NCI-H460 (cell line): ENCODE measurements at regions not wholly inside any gene's neighbourhood (a gene's known extent, or its start where the extent isn't known, plus 50 kb on each side); places are given as distances from the start of the nearest gene placed in this dataset.
"Not testable (repeated sequence)": the region's sequence is repeated elsewhere in the genome, so short reads cannot be mapped to it uniquely, and the experiment has no call there.

Experiments
- DNase-seq: peaks from one replicate; pipeline ENCODE4 v3.0.0-alpha.2; 2016; ENCODE audit warnings: low read depth; ENCODE audit errors: extremely low read depth

DNA sequence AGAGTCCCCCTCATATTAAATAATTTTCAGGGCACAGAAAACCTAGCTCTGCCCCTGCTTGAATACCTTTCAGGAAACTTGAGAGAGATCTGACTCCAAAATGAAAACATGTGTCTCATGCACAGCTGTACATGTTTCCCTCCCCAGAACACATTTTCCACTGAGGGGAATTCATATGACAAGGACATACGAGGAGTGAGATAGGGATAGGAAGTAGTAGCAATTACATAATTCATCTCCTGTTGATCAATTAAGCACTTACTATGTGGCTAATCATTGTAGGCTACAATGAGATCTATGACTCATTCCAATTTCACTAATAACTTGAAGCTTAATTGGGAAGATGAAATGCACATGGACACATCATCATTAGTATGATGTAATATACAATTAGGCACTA lies 302.1 kb downstream of the PCDH11X start:
- DNase-seq, result not testable (repeated sequence)

GRCh38 chrX:92090756-92091155 lies 311.6 kb downstream of the PCDH11X start:
- not testable (repeated sequence) for DNase-seq

GRCh38 chrX:92098136-92098535 lies 319.0 kb downstream of the PCDH11X start:
- DNase-seq, result not testable (repeated sequence)

- not testable (repeated sequence) for DNase-seq
These were observed 320.9 kb downstream of the PCDH11X start for GRCh38 chrX:92100095-92100494.

GRCh38 chrX:92105693-92106092 lies 326.5 kb downstream of the PCDH11X start:
- DNase-seq, result not testable (repeated sequence)

DNA sequence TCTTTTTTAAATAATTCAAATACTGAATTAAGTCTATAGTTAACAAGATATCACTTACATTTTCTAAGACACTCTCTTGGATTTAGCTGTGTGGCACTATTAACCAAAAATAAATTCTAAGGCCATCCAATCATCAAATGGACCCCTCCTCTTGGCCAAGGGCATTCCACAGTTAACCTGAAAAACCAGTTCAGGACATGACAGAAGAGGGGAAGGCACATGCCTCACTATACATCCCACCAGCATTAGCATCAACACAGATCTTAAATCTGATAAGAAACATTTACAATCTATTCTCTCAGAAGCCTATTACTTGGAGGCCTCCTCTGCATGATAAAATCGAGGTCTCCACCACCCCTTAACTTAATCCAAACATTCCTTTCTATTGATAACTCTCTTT lies 327.5 kb downstream of the PCDH11X start:
- DNase-seq, result not testable (repeated sequence)

GRCh38 chrX:92110410-92110911 lies 331.3 kb downstream of the PCDH11X start:
- not testable (repeated sequence) for DNase-seq

GRCh38 chrX:92117701-92118100 lies 338.5 kb downstream of the PCDH11X start:
- not testable (repeated sequence) for DNase-seq

DNA sequence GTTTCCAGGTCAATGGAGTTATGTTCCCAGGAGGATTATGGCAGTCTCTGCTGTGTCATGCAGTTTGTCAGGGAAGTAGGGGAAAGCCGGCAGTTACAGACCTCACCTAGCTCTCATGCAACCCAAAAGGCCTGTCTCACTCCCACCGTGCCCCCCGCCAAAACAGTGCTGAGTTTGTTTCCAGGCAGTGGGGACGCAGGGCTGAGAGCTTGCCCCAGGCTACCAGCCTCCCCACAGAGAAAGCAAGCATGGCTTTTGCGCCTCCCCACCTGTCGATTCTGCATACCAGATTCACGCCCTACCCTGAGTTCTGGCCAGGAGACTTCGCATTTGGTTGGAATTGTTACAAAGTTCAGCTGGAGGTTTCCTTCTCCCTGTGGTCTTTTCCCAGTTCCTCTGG lies 383.9 kb downstream of the PCDH11X start:
- not testable (repeated sequence) for DNase-seq

- DNase-seq, result no peak
These were observed 430.8 kb downstream of the PCDH11X start for GRCh38 chrX:92209936-92210335.

DNA sequence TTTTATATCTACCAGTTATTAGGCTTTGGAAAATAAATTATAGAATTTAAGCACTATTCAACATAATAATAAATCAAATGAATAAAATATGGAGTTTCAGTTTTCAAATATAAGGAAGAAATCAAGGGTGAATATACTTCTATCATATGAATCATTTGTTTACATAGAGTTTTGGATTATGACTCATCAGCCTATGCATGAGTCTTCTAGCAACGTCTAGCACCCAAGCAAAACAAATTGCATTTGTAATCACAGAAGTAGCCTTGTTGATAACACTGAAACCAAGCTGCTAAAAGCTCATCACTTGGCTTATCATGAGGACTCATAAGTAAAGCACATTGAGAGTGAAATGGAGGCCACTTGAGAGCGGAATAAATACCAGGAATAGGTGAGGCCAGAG lies 434.6 kb downstream of the PCDH11X start:
- peak; percentile 40 for DNase-seq

- not testable (repeated sequence) for DNase-seq
These were observed 435.8 kb downstream of the PCDH11X start for GRCh38 chrX:92215011-92215410.

DNA sequence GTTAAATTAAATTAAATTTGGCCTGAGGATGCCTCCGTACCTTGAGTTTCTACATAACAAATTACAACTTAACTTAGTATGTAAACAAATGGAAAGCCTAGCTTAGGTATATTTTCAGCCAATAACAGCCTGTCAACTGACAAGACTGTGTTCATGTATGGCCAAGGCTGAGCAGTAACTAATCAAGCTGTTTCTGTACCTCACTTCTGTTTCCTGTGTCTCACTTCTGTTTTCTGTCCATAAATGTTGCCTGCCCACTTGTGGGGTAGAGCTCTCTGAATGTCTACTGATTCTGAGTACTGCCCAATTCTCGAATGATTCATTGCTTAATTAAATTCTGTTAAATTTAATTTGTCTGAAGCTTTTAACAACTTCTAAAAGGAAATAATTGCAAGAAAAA lies 445.2 kb downstream of the PCDH11X start:
- DNase-seq, result no peak

GRCh38 chrX:92230628-92231027 lies 451.5 kb downstream of the PCDH11X start:
- DNase-seq, result no peak

GRCh38 chrX:92231391-92231790 lies 452.2 kb downstream of the PCDH11X start:
- no peak for DNase-seq

DNA sequence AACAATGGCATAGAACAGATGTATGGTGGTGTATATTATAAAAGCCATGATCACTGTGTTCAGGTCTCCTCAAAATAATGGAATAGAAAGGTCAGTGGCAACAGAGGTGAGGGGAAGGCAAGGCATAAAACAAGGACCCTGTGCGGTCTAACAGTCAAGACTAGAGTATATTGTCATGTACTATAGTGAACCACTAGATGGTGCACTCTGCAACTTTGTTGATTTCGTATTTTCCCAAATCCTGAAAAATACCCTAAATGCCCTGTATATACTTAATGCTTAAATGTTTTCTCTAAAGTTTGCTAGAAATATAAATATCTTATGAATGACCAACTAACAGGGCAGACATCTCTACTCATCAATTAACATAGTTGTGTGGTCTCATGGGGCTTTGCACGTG lies 453.0 kb downstream of the PCDH11X start:
- peak; percentile 15 for DNase-seq

- DNase-seq, result no peak
These were observed 462.1 kb downstream of the PCDH11X start for GRCh38 chrX:92241249-92241648.

GRCh38 chrX:92247076-92247475 lies 467.9 kb downstream of the PCDH11X start:
- DNase-seq, result no peak

- no peak for DNase-seq
These were observed 469.9 kb downstream of the PCDH11X start for GRCh38 chrX:92249125-92249524.

GRCh38 chrX:92260102-92260501 lies 480.9 kb downstream of the PCDH11X start:
- DNase-seq, result no peak

DNA sequence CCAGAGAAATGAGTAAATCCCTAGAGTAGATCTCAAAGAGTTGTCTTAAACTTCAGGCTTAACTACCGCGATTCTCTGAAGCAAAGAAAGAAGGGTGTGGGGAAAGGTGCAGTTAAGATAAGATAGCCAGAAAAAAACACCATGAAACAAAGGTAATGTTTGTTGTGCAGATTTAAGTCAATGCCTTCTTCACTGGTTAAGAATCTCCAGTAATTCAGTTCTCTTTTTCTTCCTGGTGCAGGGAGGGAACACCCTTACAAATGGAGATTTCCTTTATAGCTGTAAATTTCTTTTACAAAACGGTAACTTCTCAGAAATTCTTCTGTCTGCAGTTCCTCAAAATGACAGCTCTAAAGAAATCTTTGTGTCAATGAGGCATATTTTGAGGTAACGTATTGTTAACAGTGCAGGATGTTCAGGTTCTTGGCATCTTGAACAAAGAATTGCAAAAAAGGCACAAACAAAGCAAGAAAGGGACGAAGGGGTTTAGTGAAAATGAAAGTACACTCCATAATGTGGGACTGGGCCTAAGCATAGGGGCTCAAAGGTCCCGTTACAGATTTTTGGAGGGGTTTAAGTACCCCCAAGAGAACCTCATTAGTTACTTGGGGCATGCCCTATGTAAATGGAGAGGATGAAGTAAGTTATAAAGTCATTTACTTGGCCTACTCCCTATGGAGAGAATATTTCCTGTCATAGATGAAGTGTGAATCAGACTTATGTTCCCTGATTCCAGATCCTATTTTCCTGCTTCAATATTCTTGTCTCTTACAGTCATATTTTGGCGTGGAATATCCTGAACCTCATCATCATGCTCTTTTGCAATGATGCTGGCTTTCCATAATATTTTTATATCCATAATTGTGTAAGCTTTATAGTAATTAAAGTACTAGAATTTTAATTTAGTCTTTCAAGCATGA lies 492.0 kb downstream of the PCDH11X start:
- DNase-seq, result no peak

- not testable (repeated sequence) for DNase-seq
These were observed 499.4 kb downstream of the PCDH11X start for GRCh38 chrX:92278556-92278955.
